GM23338 (cell line): ENCODE measurements at regions not wholly inside any gene's neighbourhood (a gene's known extent, or its start where the extent isn't known, plus 50 kb on each side); places are given as distances from the start of the nearest gene placed in this dataset. TPM values are rescaled to one million over a fixed set of nuclear protein-coding genes. Genes with fewer than 3 reads are reported as not detected.

Experiments
- small RNA-seq: library from RNA; depleted of rRNA; stranded (forward); fragments of <200 nt; gene quantifications from one replicate; pipeline ENCODE3, GENCODE V24; 2014; ENCODE audit warnings: low replicate concordance

Small RNA genes in the stretch of these regions (small RNA-seq; reads per million reads assigned to genes)
- not detected for gene RNU6-954P
- not detected for gene ZNF114P1
